ENCODE measurements at regions not wholly inside any gene's neighbourhood (a gene's known extent, or its start where the extent isn't known, plus 50 kb on each side); places are given as distances from the start of the nearest gene placed in this dataset.

DNA sequence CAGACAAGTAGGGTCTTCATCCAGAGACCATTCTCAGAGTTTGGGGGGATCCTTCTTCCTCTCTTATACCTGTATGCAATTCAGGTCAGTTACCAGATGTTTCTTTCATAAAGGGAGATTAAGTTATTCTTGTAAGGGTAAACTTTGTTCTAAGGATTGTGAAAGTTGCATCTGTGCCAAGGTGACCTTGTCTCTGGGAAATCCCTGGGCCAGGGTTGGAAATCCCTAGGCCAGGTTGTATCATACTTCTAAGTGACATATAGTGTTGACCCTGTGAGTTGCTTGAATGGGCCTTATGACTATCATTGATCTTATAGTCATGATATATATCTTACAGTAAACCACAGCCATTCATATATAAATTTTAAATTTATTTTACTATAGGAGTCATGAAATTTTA lies 436.9 kb downstream of the RMST start:
- TF ChIP-seq CTCF (IDR thresholded peaks at IDR 0.05 in 4 of 5, conservative IDR thresholded peaks at IDR 0.05 in 1 of 5), result no peak
- TF ChIP-seq POLR2A (IDR thresholded peaks at IDR 0.05), result no peak
